A549 (cell line): ENCODE measurements at regions not wholly inside any gene's neighbourhood (a gene's known extent, or its start where the extent isn't known, plus 50 kb on each side); places are given as distances from the start of the nearest gene placed in this dataset.

Experiments
- ATAC-seq, 2 experiments: fragments of 200-7000 bp in 1 of 2; fragments of >200 bp in 1 of 2; cut with Nextera tagmentation in 1 of 2; cut with Tn5 transposase in 1 of 2; 3 replicates each; pipeline versions ENCODE4 v1.8.0 to v1.9.1; 2018 to 2020; ENCODE audit warnings: mild to moderate bottlenecking in 1 of 2, moderate library complexity in 1 of 2
- CTCF ChIA-PET: fragments of 300-600 bp; sonication (Branson Sonifier 250); formaldehyde crosslinking; extraction: SDS; loops from one replicate; lab custom pipeline; 2021; ENCODE audit warnings: antibody characterized with exemption, inconsistent platforms; lab: Yijun Ruan, JAX
- POLR2A ChIA-PET: fragments of 350-600 bp; formaldehyde crosslinking; extraction: SDS; loops from one replicate; lab custom pipeline; 2021; ENCODE audit warnings: antibody characterized with exemption, inconsistent platforms; lab: Yijun Ruan, JAX
- DNase-seq, 2 experiments: peaks; one replicate each; pipeline versions ENCODE4 v3.0.0 to v3.0.0-alpha.2; 2011 to 2016; ENCODE audit warnings: low read depth in 1 of 2, low spot score in 1 of 2
- FAIRE-seq: peaks from 2 replicates; lab custom pipeline; 2011; peaks lifted over from hg19 to GRCh38; lab: Jason Lieb, UNC
- H3K27ac ChIP-seq, 2 experiments: fragments of >200 bp; sonication (Bioruptor Twin); formaldehyde crosslinking; 3 replicates each; pipeline ENCODE4 v1.5.1; 2016 to 2017
- H3K4me1 ChIP-seq: fragments of >200 bp; sonication (Bioruptor Twin); formaldehyde crosslinking; 3 replicates; pipeline ENCODE4 v1.6.1; 2016
- H3K4me2 ChIP-seq: fragments of >200 bp; sonication (Bioruptor Twin); formaldehyde crosslinking; 3 replicates; pipeline ENCODE4 v1.6.1; 2016
- H3K4me3 ChIP-seq: fragments of >200 bp; sonication (Bioruptor Twin); formaldehyde crosslinking; 3 replicates; pipeline ENCODE4 v1.5.1; 2016
- H3K9me3 ChIP-seq: fragments of >200 bp; sonication (Bioruptor Twin); formaldehyde crosslinking; 3 replicates; pipeline ENCODE4 v1.6.1; 2016
- ATOH8 ChIP-seq: fragments of 250-450 bp; sonication (Bioruptor Pico); IDR thresholded peaks from 2 replicates; pipeline ENCODE4 v1.5.0; 2020; ENCODE audit warnings: low read depth, mild to moderate bottlenecking, moderate library complexity
- CBX8 ChIP-seq: fragments of 200-600 bp; sonication (generic); IDR thresholded peaks from 2 replicates; pipeline ENCODE4 v1.6.1; 2016
- CHD2 ChIP-seq: fragments of 150-350 bp; IDR thresholded peaks from 2 replicates; pipeline ENCODE4 v1.6.1; 2014; ENCODE audit warnings: low read length; ENCODE audit not compliant: partially characterized antibody
- CHD4 ChIP-seq: fragments of 200-600 bp; sonication (generic); IDR thresholded peaks from 2 replicates; pipeline ENCODE4 v1.6.1; 2016; ENCODE audit warnings: antibody characterized with exemption, mild to moderate bottlenecking, borderline replicate concordance
- ELK1 ChIP-seq: fragments of 150-350 bp; IDR thresholded peaks from 2 replicates; pipeline ENCODE4 v1.6.1; 2014; ENCODE audit warnings: low read depth, mild to moderate bottlenecking, low read length
- FOSB ChIP-seq: fragments of 250-450 bp; sonication (Bioruptor Pico); IDR thresholded peaks from 2 replicates; pipeline ENCODE4 v1.5.0; 2020; ENCODE audit warnings: mild to moderate bottlenecking, moderate library complexity
- FOSL2 ChIP-seq, 2 experiments: fragments of 450-650 bp in 1 of 2; fragments of >200 bp in 1 of 2; sonication (Bioruptor Twin) in 1 of 2; formaldehyde crosslinking; IDR thresholded peaks; 2 replicates each; pipeline versions ENCODE4 v1.5.0 to v1.6.1; 2016 to 2020; ENCODE audit warnings: mild to moderate bottlenecking in 1 of 2, moderate library complexity in 1 of 2
- FOXS1 ChIP-seq: fragments of 250-450 bp; sonication (Bioruptor Pico); IDR thresholded peaks from 2 replicates; pipeline ENCODE4 v1.5.0; 2020; ENCODE audit warnings: mild to moderate bottlenecking, moderate library complexity
- GATA3 ChIP-seq: IDR thresholded peaks from 2 replicates; pipeline ENCODE4 v1.6.1; 2012; ENCODE audit warnings: borderline replicate concordance
- HOXB13 ChIP-seq: fragments of 250-450 bp; sonication (Bioruptor Pico); IDR thresholded peaks from 2 replicates; pipeline ENCODE4 v1.5.0; 2020; ENCODE audit warnings: low read depth, mild to moderate bottlenecking, moderate library complexity
- JUN ChIP-seq, 2 experiments: fragments of >200 bp; sonication (Bioruptor Twin); formaldehyde crosslinking; IDR thresholded peaks; 2 replicates in 1 of 2; 3 replicates in 1 of 2; pipeline ENCODE4 v1.6.1; 2016 to 2017
- MAX ChIP-seq: IDR thresholded peaks from 2 replicates; pipeline ENCODE4 v1.6.1; 2012
- MAZ ChIP-seq: fragments of 150-350 bp; IDR thresholded peaks from 2 replicates; pipeline ENCODE4 v1.6.1; 2014; ENCODE audit warnings: antibody characterized with exemption, low read depth, low read length, borderline replicate concordance
- NFE2L2 ChIP-seq: fragments of 150-350 bp; conservative IDR thresholded peaks from 2 replicates; pipeline ENCODE4 v1.6.1; 2014; ENCODE audit warnings: low read length
- NR3C1 ChIP-seq: fragments of >200 bp; sonication (Bioruptor Twin); formaldehyde crosslinking; IDR thresholded peaks from 3 replicates; pipeline ENCODE4 v1.6.1; 2017
- POLR2A ChIP-seq: IDR thresholded peaks from 2 replicates; pipeline ENCODE4 v1.6.1; 2012; ENCODE audit warnings: mild to moderate bottlenecking, low read length
- RAD21 ChIP-seq, 2 experiments: fragments of >200 bp in 1 of 2; sonication (Bioruptor Twin) in 1 of 2; formaldehyde crosslinking in 1 of 2; IDR thresholded peaks in 1 of 2; conservative IDR thresholded peaks in 1 of 2; 2 replicates in 1 of 2; 3 replicates in 1 of 2; pipeline ENCODE4 v1.6.1; 2012 to 2018; ENCODE audit warnings: inconsistent platforms in 1 of 2
- RCOR1 ChIP-seq: fragments of 150-350 bp; IDR thresholded peaks from 2 replicates; pipeline ENCODE4 v1.6.1; 2014; ENCODE audit warnings: antibody characterized with exemption, low read length, low read depth
- SMC3 ChIP-seq: fragments of >200 bp; sonication (Bioruptor Twin); formaldehyde crosslinking; IDR thresholded peaks from 3 replicates; pipeline ENCODE4 v1.6.1; 2018; ENCODE audit warnings: inconsistent platforms
- SREBF2 ChIP-seq: fragments of 450-650 bp; IDR thresholded peaks from 2 replicates; pipeline ENCODE4 v1.6.1; 2014; ENCODE audit warnings: mild to moderate bottlenecking, moderate library complexity
- TFCP2L1 ChIP-seq: fragments of 250-450 bp; sonication (Bioruptor Pico); IDR thresholded peaks from 2 replicates; pipeline ENCODE4 v1.5.0; 2021; ENCODE audit warnings: mild to moderate bottlenecking
- TP53 ChIP-seq: fragments of 250-450 bp; sonication (Bioruptor Pico); IDR thresholded peaks from 2 replicates; pipeline ENCODE4 v1.5.0; 2021; ENCODE audit warnings: mild to moderate bottlenecking, moderate library complexity
- ZC3H11A ChIP-seq: fragments of 450-650 bp; IDR thresholded peaks from 2 replicates; pipeline ENCODE4 v1.6.1; 2014; ENCODE audit warnings: antibody characterized with exemption, mild to moderate bottlenecking
- ZFP36 ChIP-seq: fragments of 450-650 bp; IDR thresholded peaks from 2 replicates; pipeline ENCODE4 v1.6.1; 2014; ENCODE audit warnings: borderline replicate concordance; ENCODE audit not compliant: partially characterized antibody
- ZNF302 ChIP-seq: fragments of 250-450 bp; sonication (Bioruptor Pico); IDR thresholded peaks from 2 replicates; pipeline ENCODE4 v1.9.0; 2021; ENCODE audit warnings: inconsistent platforms, mild to moderate bottlenecking, moderate library complexity
- WGBS: methylation state at CpG from one replicate; pipeline ENCODE4 v1.1.6; 2017; ENCODE audit errors: missing lambda C conversion rate; 5-methylcytosine and 5-hydroxymethylcytosine counted together
- TF ChIP-seq, protein P1 (sequence below): IDR thresholded peaks from 2 replicates; pipeline ENCODE4 v1.6.1; 2012

GRCh38 chr3:193118907-193119306 is 122.1 kb upstream of the PLAAT1 start:
- DNase-seq (no peak), FAIRE-seq (no peak), ATAC-seq (no peak)
- Histone ChIP-seq H3K4me2 (no peak overlapping the region), H3K4me1 (no peaks in the 10 kb centered on the region), H3K4me3 (no peak overlapping the region), H3K9me3 (no peaks in the 10 kb centered on the region), H3K27ac (no peak overlapping the region)
- CTCF ChIA-PET = no interaction called here
- POLR2A ChIA-PET = no interaction called here
- no peak for TF ChIP-seq ZFP36
- no peak for TF ChIP-seq CHD2
- TF ChIP-seq, protein P1, sequence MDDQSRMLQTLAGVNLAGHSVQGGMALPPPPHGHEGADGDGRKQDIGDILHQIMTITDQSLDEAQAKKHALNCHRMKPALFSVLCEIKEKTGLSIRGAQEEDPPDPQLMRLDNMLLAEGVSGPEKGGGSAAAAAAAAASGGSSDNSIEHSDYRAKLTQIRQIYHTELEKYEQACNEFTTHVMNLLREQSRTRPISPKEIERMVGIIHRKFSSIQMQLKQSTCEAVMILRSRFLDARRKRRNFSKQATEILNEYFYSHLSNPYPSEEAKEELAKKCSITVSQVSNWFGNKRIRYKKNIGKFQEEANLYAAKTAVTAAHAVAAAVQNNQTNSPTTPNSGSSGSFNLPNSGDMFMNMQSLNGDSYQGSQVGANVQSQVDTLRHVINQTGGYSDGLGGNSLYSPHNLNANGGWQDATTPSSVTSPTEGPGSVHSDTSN = no peak
- TF ChIP-seq SMC3 = no peak
- WGBS = 0% methylated on average over 1 of the region's 1 CpG

- no peaks in the 10 kb centered on the region for H3K9me3 ChIP-seq
- POLR2A ChIA-PET = no interaction called here
- no peak overlapping the region for H3K4me3 ChIP-seq
- no peak for TF ChIP-seq CBX8
- no peak for TF ChIP-seq FOSL2 (IDR thresholded peaks at IDR 0.05)
- TF ChIP-seq FOSL2 (CRISPR knock-in tag; IDR thresholded peaks at IDR 0.05) = no peak
- TF ChIP-seq POLR2A = no peak
- TF ChIP-seq JUN (IDR thresholded peaks at IDR 0.05) = no peak
- no peak for TF ChIP-seq NFE2L2
- no peak for TF ChIP-seq TP53 (CRISPR knock-in tag)
- no peak for TF ChIP-seq RAD21 (conservative IDR thresholded peaks at IDR 0.05 in 1 of 2, IDR thresholded peaks at IDR 0.05 in 1 of 2)
- TF ChIP-seq ZC3H11A = no peak
- TF ChIP-seq SREBF2 = no peak
- TF ChIP-seq CHD4 = no peak
- no peak for TF ChIP-seq FOSB (CRISPR knock-in tag)
- no peak for TF ChIP-seq TFCP2L1 (CRISPR knock-in tag)
- TF ChIP-seq ELK1 = no peak
- no peak for TF ChIP-seq HOXB13
- no peak for TF ChIP-seq GATA3
- TF ChIP-seq MAZ = no peak
- TF ChIP-seq ZNF302 (CRISPR knock-in tag) = no peak
- WGBS = 52% methylated on average over 3 of the region's 3 CpGs
- no peak for DNase-seq
- no peak overlapping the region for H3K27ac ChIP-seq
- no peaks in the 10 kb centered on the region for H3K4me1 ChIP-seq
- no peak for ATAC-seq
- no peak overlapping the region for H3K4me2 ChIP-seq
- no peak for FAIRE-seq
- CTCF ChIA-PET = no interaction called here
These were observed 121.1 kb upstream of the PLAAT1 start for GRCh38 chr3:193119926-193120325.

- H3K4me2 ChIP-seq = no peak overlapping the region
- H3K9me3 ChIP-seq = no peaks in the 10 kb centered on the region
- TF ChIP-seq FOSL2 (IDR thresholded peaks at IDR 0.05) (no peak), FOSL2 (CRISPR knock-in tag; IDR thresholded peaks at IDR 0.05) (no peak), CHD4 (no peak), NR3C1 (no peak), MAX (no peak), ATOH8 (CRISPR knock-in tag) (no peak), GATA3 (no peak), RCOR1 (no peak), ZFP36 (no peak), FOXS1 (CRISPR knock-in tag) (no peak), SMC3 (no peak)
- WGBS = 17% methylated on average over 9 of the region's 9 CpGs
- no peak for ATAC-seq
- H3K4me3 ChIP-seq = no peak overlapping the region
- H3K4me1 ChIP-seq = no peaks in the 10 kb centered on the region
- ChIA-PET CTCF (interaction anchor here (0.6 to 0.7 kb wide), 2 partner anchors 145 to 261 kb away, joined by 3 to 4 read pairs; no protein-coding TSS in a partner anchor), POLR2A (no interaction called here)
- no peak overlapping the region for H3K27ac ChIP-seq
- no peak for FAIRE-seq
- DNase-seq = no peak
These were observed 116.2 kb upstream of the PLAAT1 start for GRCh38 chr3:193124861-193125260.
